ENCODE measurements at regions not wholly inside any gene's neighbourhood (a gene's known extent, or its start where the extent isn't known, plus 50 kb on each side); places are given as distances from the start of the nearest gene placed in this dataset.

DNA sequence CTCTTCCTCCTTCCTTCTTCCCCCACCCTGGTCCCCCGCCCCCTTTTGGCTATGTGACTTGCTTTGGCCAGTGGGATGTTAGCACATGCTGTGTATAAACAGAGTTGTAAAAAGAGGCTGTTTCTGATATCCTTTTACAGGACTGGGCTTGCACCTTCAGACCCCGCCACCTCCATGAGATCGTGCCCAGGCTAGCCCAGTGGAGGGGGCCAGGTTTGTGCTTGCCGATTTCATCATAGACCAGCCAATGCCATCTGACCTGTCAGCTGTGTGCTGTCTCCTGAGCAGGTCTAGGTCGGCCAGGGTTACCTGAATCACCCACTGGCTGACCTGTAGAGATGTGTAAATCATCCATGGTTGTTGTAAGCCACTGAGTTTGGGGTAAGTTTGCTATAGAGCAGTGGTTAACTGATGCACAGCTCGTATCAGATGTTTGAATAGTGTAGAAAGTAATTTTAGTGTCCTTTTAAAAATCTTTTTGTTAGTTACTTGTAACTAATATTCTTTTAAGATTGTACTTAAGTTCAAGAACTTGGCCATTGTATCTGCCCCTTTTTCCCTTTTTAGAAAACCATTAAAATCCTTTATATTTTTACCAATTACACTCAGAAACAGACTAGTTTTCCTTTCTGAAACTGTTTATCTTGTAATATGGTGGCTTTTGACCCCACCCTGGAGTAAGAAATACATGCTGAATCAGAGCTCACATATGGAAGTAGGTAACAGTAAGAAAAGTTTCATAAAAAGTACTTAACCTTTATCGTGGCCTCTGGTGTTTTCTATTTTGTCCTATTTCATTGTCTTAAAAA lies 122.0 kb upstream of the MGAT5 start:
- Histone ChIP-seq H3F3A (ENCODE audit: low read depth) (no peaks in the 10 kb centered on the region), H4K20me1 (ENCODE audit: insufficient read depth, low read length, poor library complexity, severe bottlenecking) (peaks cover 23% of the 10 kb centered on the region), H2AFZ (ENCODE audit: low read length) (no peak overlapping the region), H3K27me3 (ENCODE audit: insufficient read depth, low read length, poor library complexity, severe bottlenecking) (no peaks in the 10 kb centered on the region), H3K36me3 (ENCODE audit: insufficient read depth, low read length) (peaks cover 13% of the 10 kb centered on the region; the same call in 1 of the 2 replicates), H3K4me2 (ENCODE audit: low read depth, low read length, poor library complexity, severe bottlenecking) (no peak overlapping the region), H3K9me3 (ENCODE audit: insufficient read depth, low read depth, low read length) (no peaks in the 10 kb centered on the region), H3K9me2 (replicated peaks; ENCODE audit: low read depth, low read length) (no peaks in the 10 kb centered on the region), H3K79me2 (ENCODE audit: insufficient read depth, low read length) (peaks cover 97% of the 10 kb centered on the region), H3K9ac (ENCODE audit: low read depth, low read length, poor library complexity, severe bottlenecking) (no peak overlapping the region), H3K4me1 (ENCODE audit: insufficient read depth, low read length, poor library complexity, severe bottlenecking) (peaks cover 22% of the 10 kb centered on the region), H3K4me3 (ENCODE audit: low read length, poor library complexity, severe bottlenecking) (no peak overlapping the region)
- TF ChIP-seq, protein P1, sequence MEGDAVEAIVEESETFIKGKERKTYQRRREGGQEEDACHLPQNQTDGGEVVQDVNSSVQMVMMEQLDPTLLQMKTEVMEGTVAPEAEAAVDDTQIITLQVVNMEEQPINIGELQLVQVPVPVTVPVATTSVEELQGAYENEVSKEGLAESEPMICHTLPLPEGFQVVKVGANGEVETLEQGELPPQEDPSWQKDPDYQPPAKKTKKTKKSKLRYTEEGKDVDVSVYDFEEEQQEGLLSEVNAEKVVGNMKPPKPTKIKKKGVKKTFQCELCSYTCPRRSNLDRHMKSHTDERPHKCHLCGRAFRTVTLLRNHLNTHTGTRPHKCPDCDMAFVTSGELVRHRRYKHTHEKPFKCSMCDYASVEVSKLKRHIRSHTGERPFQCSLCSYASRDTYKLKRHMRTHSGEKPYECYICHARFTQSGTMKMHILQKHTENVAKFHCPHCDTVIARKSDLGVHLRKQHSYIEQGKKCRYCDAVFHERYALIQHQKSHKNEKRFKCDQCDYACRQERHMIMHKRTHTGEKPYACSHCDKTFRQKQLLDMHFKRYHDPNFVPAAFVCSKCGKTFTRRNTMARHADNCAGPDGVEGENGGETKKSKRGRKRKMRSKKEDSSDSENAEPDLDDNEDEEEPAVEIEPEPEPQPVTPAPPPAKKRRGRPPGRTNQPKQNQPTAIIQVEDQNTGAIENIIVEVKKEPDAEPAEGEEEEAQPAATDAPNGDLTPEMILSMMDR (conservative IDR thresholded peaks at IDR 0.05; ENCODE audit: low read length) = no peak
- no peak for TF ChIP-seq EZH2phosphoT487 (IDR thresholded peaks at IDR 0.05; ENCODE audit: borderline replicate concordance)

DNA sequence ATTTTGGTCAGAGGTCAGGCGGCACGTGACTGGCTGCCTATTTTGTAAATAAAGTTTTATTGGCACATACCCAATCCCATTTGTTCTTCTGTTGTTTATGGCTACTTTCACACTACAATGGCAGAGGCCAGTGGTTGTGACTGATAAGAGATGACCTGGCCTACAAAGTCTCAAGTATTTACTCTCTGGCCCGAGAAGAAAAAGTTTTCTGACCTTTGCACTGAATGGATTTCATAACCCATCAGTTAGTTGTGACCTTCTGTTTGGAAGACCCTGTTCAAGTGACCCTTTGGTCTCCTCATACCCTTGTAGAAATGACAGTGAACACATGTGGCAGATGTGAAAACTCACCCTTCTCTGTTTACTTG lies 121.4 kb upstream of the MGAT5 start:
- Histone ChIP-seq H3K9ac (ENCODE audit: low read depth, low read length, poor library complexity, severe bottlenecking) (no peak overlapping the region), H3K9me2 (replicated peaks; ENCODE audit: low read depth, low read length) (no peaks in the 10 kb centered on the region), H3F3A (ENCODE audit: low read depth) (no peaks in the 10 kb centered on the region), H3K27me3 (ENCODE audit: insufficient read depth, low read length, poor library complexity, severe bottlenecking) (no peaks in the 10 kb centered on the region), H3K4me1 (ENCODE audit: insufficient read depth, low read length, poor library complexity, severe bottlenecking) (peaks cover 22% of the 10 kb centered on the region), H2AFZ (ENCODE audit: low read length) (no peak overlapping the region), H3K4me2 (ENCODE audit: low read depth, low read length, poor library complexity, severe bottlenecking) (no peak overlapping the region), H3K79me2 (ENCODE audit: insufficient read depth, low read length) (peaks cover 97% of the 10 kb centered on the region), H3K36me3 (ENCODE audit: insufficient read depth, low read length) (peaks cover 13% of the 10 kb centered on the region; the same call in 1 of the 2 replicates), H3K4me3 (ENCODE audit: low read length, poor library complexity, severe bottlenecking) (no peak overlapping the region), H4K20me1 (ENCODE audit: insufficient read depth, low read length, poor library complexity, severe bottlenecking) (peaks cover 27% of the 10 kb centered on the region), H3K9me3 (ENCODE audit: insufficient read depth, low read depth, low read length) (no peaks in the 10 kb centered on the region)
- no peak for TF ChIP-seq EZH2phosphoT487 (IDR thresholded peaks at IDR 0.05; ENCODE audit: borderline replicate concordance)
- TF ChIP-seq, protein P1 (conservative IDR thresholded peaks at IDR 0.05; ENCODE audit: low read length) = no peak

DNA sequence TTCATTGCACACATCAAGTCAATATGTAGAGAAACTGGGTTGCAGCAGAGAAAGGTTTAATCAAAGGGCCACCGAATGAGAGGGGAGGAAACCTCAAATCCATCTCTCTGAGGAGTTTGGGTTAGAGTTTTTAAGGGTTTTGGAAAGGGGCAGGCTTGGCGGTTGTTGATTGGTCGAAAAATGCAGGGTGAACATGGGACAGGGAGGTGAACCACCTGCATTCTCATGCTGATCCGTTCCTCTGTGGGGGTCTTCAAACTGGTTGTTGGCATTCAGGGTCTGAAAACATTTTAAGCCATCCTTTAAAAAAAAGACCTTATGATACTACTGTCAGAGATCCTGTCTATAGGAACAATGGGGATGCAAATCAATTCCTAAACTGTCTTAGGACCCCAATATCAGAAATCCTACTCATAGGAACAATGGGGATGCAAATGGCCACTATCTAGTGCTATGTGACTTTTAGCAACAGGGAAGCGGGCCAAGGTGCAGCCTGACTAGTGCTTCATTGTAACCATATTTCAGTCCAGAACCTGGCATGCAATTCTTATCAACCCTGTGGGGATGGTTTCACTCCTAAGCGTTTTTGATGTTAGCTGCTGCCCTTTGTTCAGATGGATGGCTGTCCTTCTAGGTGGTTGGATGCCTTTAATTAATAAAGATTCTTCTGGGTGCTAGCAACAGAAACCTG lies 120.1 kb upstream of the MGAT5 start:
- no peak overlapping the region for H3K4me2 ChIP-seq (ENCODE audit: low read depth, low read length, poor library complexity, severe bottlenecking)
- peaks cover 13% of the 10 kb centered on the region; the same call in 1 of the 2 replicates for H3K36me3 ChIP-seq (ENCODE audit: insufficient read depth, low read length)
- H3K79me2 ChIP-seq (ENCODE audit: insufficient read depth, low read length) = peaks cover 97% of the 10 kb centered on the region
- no peak overlapping the region for H2AFZ ChIP-seq (ENCODE audit: low read length)
- H4K20me1 ChIP-seq (ENCODE audit: insufficient read depth, low read length, poor library complexity, severe bottlenecking) = peaks cover 17% of the 10 kb centered on the region
- no peak overlapping the region for H3K4me3 ChIP-seq (ENCODE audit: low read length, poor library complexity, severe bottlenecking)
- no peaks in the 10 kb centered on the region for H3K9me3 ChIP-seq (ENCODE audit: insufficient read depth, low read depth, low read length)
- H3K4me1 ChIP-seq (ENCODE audit: insufficient read depth, low read length, poor library complexity, severe bottlenecking) = peaks cover 23% of the 10 kb centered on the region
- no peak for TF ChIP-seq EZH2phosphoT487 (IDR thresholded peaks at IDR 0.05; ENCODE audit: borderline replicate concordance)
- TF ChIP-seq, protein P1 (conservative IDR thresholded peaks at IDR 0.05; ENCODE audit: low read length) = no peak
- no peaks in the 10 kb centered on the region for H3F3A ChIP-seq (ENCODE audit: low read depth)
- no peaks in the 10 kb centered on the region for H3K9me2 ChIP-seq (replicated peaks; ENCODE audit: low read depth, low read length)
- H3K27me3 ChIP-seq (ENCODE audit: insufficient read depth, low read length, poor library complexity, severe bottlenecking) = no peaks in the 10 kb centered on the region
- no peak overlapping the region for H3K9ac ChIP-seq (ENCODE audit: low read depth, low read length, poor library complexity, severe bottlenecking)

Data from Loucy (cell line).